ENCODE measurements at regions not wholly inside any gene's neighbourhood (a gene's known extent, or its start where the extent isn't known, plus 50 kb on each side); places are given as distances from the start of the nearest gene placed in this dataset.

DNA sequence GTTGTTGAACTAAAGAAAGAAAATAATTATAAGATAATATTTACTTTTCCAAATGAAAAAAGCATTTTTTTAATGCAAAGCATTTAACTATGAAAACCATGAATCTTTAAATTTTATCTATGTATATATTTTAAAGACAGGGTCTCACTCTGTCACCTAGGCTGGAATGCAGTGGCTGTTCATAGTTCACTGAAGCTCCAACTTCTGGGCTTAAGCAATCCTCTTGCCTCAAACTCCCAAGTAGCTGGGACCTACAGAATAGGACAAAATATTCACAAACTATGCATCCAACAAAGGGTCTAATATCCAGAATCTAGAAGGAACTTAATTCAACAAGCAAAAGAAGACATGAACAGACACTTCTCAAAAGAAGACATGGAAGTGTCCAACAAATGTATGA, 55.9 kb upstream of the ALB start:
- FAIRE-seq = no peak

DNA sequence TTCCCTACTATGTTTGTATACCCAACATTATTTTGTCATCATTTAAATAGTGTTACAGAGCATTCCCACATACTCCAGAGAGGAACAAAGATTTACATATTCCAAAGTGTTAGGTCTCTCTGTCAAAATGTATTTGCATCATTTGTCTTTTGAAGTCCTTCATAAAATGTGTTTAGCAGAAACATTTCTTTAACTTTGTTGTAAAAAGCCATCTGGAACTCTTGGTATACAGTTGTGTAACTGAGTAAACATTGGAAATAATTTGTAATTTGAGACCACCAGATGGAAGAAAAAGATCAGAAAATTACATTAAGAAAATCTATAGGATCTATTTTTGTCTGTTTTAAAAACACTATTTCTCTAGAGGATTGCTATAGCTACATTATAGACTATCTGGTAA, 56.6 kb upstream of the ALB start:
- H3K4me1 ChIP-seq (ENCODE audit: control insufficient read depth, extremely low read depth, insufficient read depth, low read length) = no peaks in the 10 kb centered on the region
- H3K4me3 ChIP-seq (ENCODE audit: control insufficient read depth in 2 of 3, extremely low read depth in 1 of 3, insufficient read depth in 2 of 3, low read depth in 1 of 3, low read length in 3 of 3) = no peak overlapping the region
- FAIRE-seq (no peak), DNase-seq (ENCODE audit: low read depth, low spot score) (no peak)
- H2AFZ ChIP-seq (ENCODE audit: control insufficient read depth, low read length) = no peak overlapping the region
- no peak overlapping the region for H3K9ac ChIP-seq (ENCODE audit: control insufficient read depth, extremely low read depth, insufficient read depth, low read length)
- dilution Hi-C loops (cut with MboI; ENCODE audit: extremely low pct_ligation_motif_present, low sequenced_read_pairs) = no loop called here
- H4K20me1 ChIP-seq (ENCODE audit: control insufficient read depth, extremely low read depth, insufficient read depth, low read length) = no peaks in the 10 kb centered on the region
- no peak for TF ChIP-seq EZH2 (IDR thresholded peaks at IDR 0.05; ENCODE audit: low read length)
- no peak overlapping the region for H3K4me2 ChIP-seq (ENCODE audit: control insufficient read depth, extremely low read depth, insufficient read depth, low read depth, low read length)
- H3K9me3 ChIP-seq (ENCODE audit: control insufficient read depth, low read depth, low read length) = no peaks in the 10 kb centered on the region
- no peaks in the 10 kb centered on the region for H3K36me3 ChIP-seq (ENCODE audit: control insufficient read depth in 2 of 2, extremely low read depth in 1 of 2, insufficient read depth in 2 of 2, low read length in 2 of 2)
- H3K79me2 ChIP-seq (ENCODE audit: control insufficient read depth, insufficient read depth, low read length) = no peaks in the 10 kb centered on the region
- H3K9me1 ChIP-seq (ENCODE audit: control insufficient read depth, extremely low read depth, insufficient read depth, low read length) = no peaks in the 10 kb centered on the region
- no peak overlapping the region for H3K27ac ChIP-seq (ENCODE audit: control insufficient read depth, insufficient read depth, low read length)
- no peaks in the 10 kb centered on the region for H3K27me3 ChIP-seq (ENCODE audit: control insufficient read depth, extremely low read depth, insufficient read depth, low read length)

More for the DNA sequence above, 55.9 kb upstream of the ALB start:
- H3K4me3 ChIP-seq (ENCODE audit: control insufficient read depth in 2 of 3, extremely low read depth in 1 of 3, insufficient read depth in 2 of 3, low read depth in 1 of 3, low read length in 3 of 3) = no peak overlapping the region
- H3K27me3 ChIP-seq (ENCODE audit: control insufficient read depth, extremely low read depth, insufficient read depth, low read length) = no peaks in the 10 kb centered on the region
- H3K9ac ChIP-seq (ENCODE audit: control insufficient read depth, extremely low read depth, insufficient read depth, low read length) = no peak overlapping the region
- H2AFZ ChIP-seq (ENCODE audit: control insufficient read depth, low read length) = no peak overlapping the region
- no peak for DNase-seq (ENCODE audit: low read depth, low spot score)
- H3K4me2 ChIP-seq (ENCODE audit: control insufficient read depth, extremely low read depth, insufficient read depth, low read depth, low read length) = no peak overlapping the region
- H3K27ac ChIP-seq (ENCODE audit: control insufficient read depth, insufficient read depth, low read length) = no peak overlapping the region
- no peaks in the 10 kb centered on the region for H3K9me1 ChIP-seq (ENCODE audit: control insufficient read depth, extremely low read depth, insufficient read depth, low read length)
- no peaks in the 10 kb centered on the region for H3K9me3 ChIP-seq (ENCODE audit: control insufficient read depth, low read depth, low read length)
- no peak for TF ChIP-seq EZH2 (IDR thresholded peaks at IDR 0.05; ENCODE audit: low read length)
- no peak for TF ChIP-seq CTCF (optimal IDR thresholded peaks at IDR 0.05 in 1 of 3, IDR thresholded peaks at IDR 0.05 in 1 of 3, conservative IDR thresholded peaks at IDR 0.05 in 1 of 3; ENCODE audit: extremely low read depth in 1 of 3, insufficient read depth in 2 of 3, low read length in 3 of 3)
- no peaks in the 10 kb centered on the region for H3K79me2 ChIP-seq (ENCODE audit: control insufficient read depth, insufficient read depth, low read length)
- no peaks in the 10 kb centered on the region for H3K4me1 ChIP-seq (ENCODE audit: control insufficient read depth, extremely low read depth, insufficient read depth, low read length)
- dilution Hi-C loops (cut with MboI; ENCODE audit: extremely low pct_ligation_motif_present, low sequenced_read_pairs) = no loop called here
- H4K20me1 ChIP-seq (ENCODE audit: control insufficient read depth, extremely low read depth, insufficient read depth, low read length) = no peaks in the 10 kb centered on the region
- H3K36me3 ChIP-seq (ENCODE audit: control insufficient read depth in 2 of 2, extremely low read depth in 1 of 2, insufficient read depth in 2 of 2, low read length in 2 of 2) = no peaks in the 10 kb centered on the region

DNA sequence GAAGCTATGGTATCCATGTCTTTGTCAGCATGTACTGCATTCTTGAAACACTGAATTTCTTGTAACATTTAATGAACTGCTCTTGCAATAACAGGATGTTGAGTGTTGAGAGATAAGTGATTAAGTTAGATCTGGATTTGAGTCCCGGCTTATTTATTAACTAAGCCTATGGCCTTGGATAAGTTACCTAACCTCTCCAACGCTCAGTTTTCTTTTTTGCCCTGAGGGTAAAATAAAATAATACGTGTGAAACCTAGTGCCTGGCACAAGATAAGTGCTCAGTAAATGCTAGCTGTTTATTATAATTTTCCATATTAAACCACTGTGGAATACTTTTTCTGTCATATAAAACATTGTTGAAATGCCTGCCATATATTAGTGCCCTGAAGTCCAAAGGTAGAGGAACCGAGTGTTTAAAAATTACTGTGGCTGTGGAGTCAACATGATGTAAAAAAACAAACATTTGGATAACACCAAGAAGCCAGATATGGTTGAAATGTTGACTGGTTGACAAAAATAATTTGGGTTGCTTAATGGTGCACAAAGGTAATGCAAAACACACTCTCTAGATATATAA, 58.6 kb upstream of the ALB start:
- dilution Hi-C loops (cut with MboI; ENCODE audit: extremely low pct_ligation_motif_present, low sequenced_read_pairs) = no loop called here
- no peaks in the 10 kb centered on the region for H3K9me3 ChIP-seq (ENCODE audit: control insufficient read depth, low read depth, low read length)
- FAIRE-seq (no peak), DNase-seq (ENCODE audit: low read depth, low spot score) (no peak)
- H3K36me3 ChIP-seq (ENCODE audit: control insufficient read depth in 2 of 2, extremely low read depth in 1 of 2, insufficient read depth in 2 of 2, low read length in 2 of 2) = no peaks in the 10 kb centered on the region
- H3K4me3 ChIP-seq (ENCODE audit: control insufficient read depth in 2 of 3, extremely low read depth in 1 of 3, insufficient read depth in 2 of 3, low read depth in 1 of 3, low read length in 3 of 3) = no peak overlapping the region
- no peaks in the 10 kb centered on the region for H3K27me3 ChIP-seq (ENCODE audit: control insufficient read depth, extremely low read depth, insufficient read depth, low read length)
- H3K27ac ChIP-seq (ENCODE audit: control insufficient read depth, insufficient read depth, low read length) = no peak overlapping the region
- TF ChIP-seq CTCF (optimal IDR thresholded peaks at IDR 0.05 in 1 of 3, IDR thresholded peaks at IDR 0.05 in 1 of 3, conservative IDR thresholded peaks at IDR 0.05 in 1 of 3; ENCODE audit: extremely low read depth in 1 of 3, insufficient read depth in 2 of 3, low read length in 3 of 3) (no peak), EZH2 (IDR thresholded peaks at IDR 0.05; ENCODE audit: low read length) (no peak)
- no peaks in the 10 kb centered on the region for H4K20me1 ChIP-seq (ENCODE audit: control insufficient read depth, extremely low read depth, insufficient read depth, low read length)
- no peaks in the 10 kb centered on the region for H3K79me2 ChIP-seq (ENCODE audit: control insufficient read depth, insufficient read depth, low read length)
- H3K9ac ChIP-seq (ENCODE audit: control insufficient read depth, extremely low read depth, insufficient read depth, low read length) = no peak overlapping the region
- no peaks in the 10 kb centered on the region for H3K9me1 ChIP-seq (ENCODE audit: control insufficient read depth, extremely low read depth, insufficient read depth, low read length)
- no peak overlapping the region for H3K4me2 ChIP-seq (ENCODE audit: control insufficient read depth, extremely low read depth, insufficient read depth, low read depth, low read length)
- no peaks in the 10 kb centered on the region for H3K4me1 ChIP-seq (ENCODE audit: control insufficient read depth, extremely low read depth, insufficient read depth, low read length)
- no peak overlapping the region for H2AFZ ChIP-seq (ENCODE audit: control insufficient read depth, low read length)
